ENCODE measurements at regions not wholly inside any gene's neighbourhood (a gene's known extent, or its start where the extent isn't known, plus 50 kb on each side); places are given as distances from the start of the nearest gene placed in this dataset.

- TF ChIP-seq CTCF (IDR thresholded peaks at IDR 0.05): no peak
- Histone ChIP-seq H3K9me3 (replicated peaks in 1 of 2; ENCODE audit: control insufficient read depth in 1 of 2, insufficient read depth in 1 of 2, low read length in 2 of 2) (no peaks in the 10 kb centered on the region), H3K4me2 (replicated peaks; ENCODE audit: extremely low read depth, low read length, poor library complexity, severe bottlenecking) (no peak overlapping the region), H3K36me3 (replicated peaks in 1 of 2; ENCODE audit: control insufficient read depth in 1 of 2, insufficient read depth in 2 of 2, low read length in 2 of 2) (no peaks in the 10 kb centered on the region), H2AFZ (ENCODE audit: insufficient read depth, low read depth, low read length, poor library complexity, severe bottlenecking) (no peak overlapping the region), H3K9ac (ENCODE audit: insufficient read depth, low read length, poor library complexity, severe bottlenecking) (no peak overlapping the region), H4K20me1 (ENCODE audit: insufficient read depth, low read length) (no peaks in the 10 kb centered on the region), H3K27ac (ENCODE audit: low read depth in 1 of 2, low read length in 2 of 2) (no peak overlapping the region), H3K4me1 (ENCODE audit: control insufficient read depth in 1 of 2, insufficient read depth in 2 of 2, low read length in 2 of 2) (no peaks in the 10 kb centered on the region), H3K4me3 (replicated peaks in 1 of 3; ENCODE audit: low read depth in 2 of 3, low read length in 3 of 3) (no peak overlapping the region), H3K27me3 (ENCODE audit: control insufficient read depth in 2 of 2, insufficient read depth in 2 of 2, low read length in 2 of 2) (no peaks in the 10 kb centered on the region), H3K79me2 (ENCODE audit: insufficient read depth, low read length) (no peaks in the 10 kb centered on the region)
- Mint-ChIP-seq H3K4me1 (peaks cover 8% of the 10 kb centered on the region), H3K27me3 (ENCODE audit: low read depth in 3 of 3) (peaks cover 0 to 1% (median 0%) of the 10 kb centered on the region in 3 donors), H3K9me3 (peaks cover 0 to 6% (median 0%) of the 10 kb centered on the region in 7 donors), H3K27ac (no peak overlapping the region), H3K4me3 (no peak overlapping the region), H3K36me3 (no peaks in the 10 kb centered on the region)
- intact Hi-C loops (cut with micrococcal nuclease): no loop called here
- 100% methylated on average over 2 of the region's 4 CpGs for WGBS (ENCODE audit: insufficient coverage)
- DNase-seq: no peak
These were observed 78.0 kb upstream of the ELMO1 start for GRCh38 chr7:37526623-37527022.

- no peaks in the 10 kb centered on the region for H3K4me1 ChIP-seq (ENCODE audit: control insufficient read depth in 1 of 2, insufficient read depth in 2 of 2, low read length in 2 of 2)
- no peak overlapping the region for H2AFZ ChIP-seq (ENCODE audit: insufficient read depth, low read depth, low read length, poor library complexity, severe bottlenecking)
- no peak for TF ChIP-seq CTCF (IDR thresholded peaks at IDR 0.05)
- Mint-ChIP-seq H3K4me3 (no peak overlapping the region), H3K27ac (no peak overlapping the region), H3K36me3 (no peaks in the 10 kb centered on the region), H3K4me1 (peaks cover 7% of the 10 kb centered on the region), H3K9me3 (peaks cover 0 to 3% (median 0%) of the 10 kb centered on the region in 7 donors), H3K27me3 (ENCODE audit: low read depth in 3 of 3) (peaks cover 0 to 1% (median 0%) of the 10 kb centered on the region in 3 donors)
- intact Hi-C loops (cut with micrococcal nuclease): no loop called here
- no peak overlapping the region for H3K27ac ChIP-seq (ENCODE audit: low read depth in 1 of 2, low read length in 2 of 2)
- no peak overlapping the region for H3K4me3 ChIP-seq (replicated peaks in 1 of 3; ENCODE audit: low read depth in 2 of 3, low read length in 3 of 3)
- H3K79me2 ChIP-seq (ENCODE audit: insufficient read depth, low read length): no peaks in the 10 kb centered on the region
- H4K20me1 ChIP-seq (ENCODE audit: insufficient read depth, low read length): no peaks in the 10 kb centered on the region
- WGBS (ENCODE audit: insufficient coverage): 93% methylated on average over 2 of the region's 4 CpGs
- H3K9ac ChIP-seq (ENCODE audit: insufficient read depth, low read length, poor library complexity, severe bottlenecking): no peak overlapping the region
- no peak overlapping the region for H3K4me2 ChIP-seq (replicated peaks; ENCODE audit: extremely low read depth, low read length, poor library complexity, severe bottlenecking)
- H3K36me3 ChIP-seq (replicated peaks in 1 of 2; ENCODE audit: control insufficient read depth in 1 of 2, insufficient read depth in 2 of 2, low read length in 2 of 2): no peaks in the 10 kb centered on the region
- DNase-seq: no peak
- no peaks in the 10 kb centered on the region for H3K9me3 ChIP-seq (replicated peaks in 1 of 2; ENCODE audit: control insufficient read depth in 1 of 2, insufficient read depth in 1 of 2, low read length in 2 of 2)
- H3K27me3 ChIP-seq (ENCODE audit: control insufficient read depth in 2 of 2, insufficient read depth in 2 of 2, low read length in 2 of 2): no peaks in the 10 kb centered on the region
These were observed 78.4 kb upstream of the ELMO1 start for GRCh38 chr7:37527109-37527508.
